Stromal cell of bone marrow (primary cell): ENCODE measurements at regions not wholly inside any gene's neighbourhood (a gene's known extent, or its start where the extent isn't known, plus 50 kb on each side); places are given as distances from the start of the nearest gene placed in this dataset.
"Not testable (repeated sequence)": the region's sequence is repeated elsewhere in the genome, so short reads cannot be mapped to it uniquely, and the experiment has no call there.

ENCODE experiments used
- DNase-seq: peaks from one replicate; pipeline ENCODE4 v3.0.0-alpha.2; 2012; ENCODE audit warnings: low read depth

GRCh38 chr2:199131876-199132275, 325.9 kb downstream of the SATB2 start:
- no peak for DNase-seq

GRCh38 chr2:199131136-199131655, 326.5 kb downstream of the SATB2 start:
- no peak for DNase-seq

DNA sequence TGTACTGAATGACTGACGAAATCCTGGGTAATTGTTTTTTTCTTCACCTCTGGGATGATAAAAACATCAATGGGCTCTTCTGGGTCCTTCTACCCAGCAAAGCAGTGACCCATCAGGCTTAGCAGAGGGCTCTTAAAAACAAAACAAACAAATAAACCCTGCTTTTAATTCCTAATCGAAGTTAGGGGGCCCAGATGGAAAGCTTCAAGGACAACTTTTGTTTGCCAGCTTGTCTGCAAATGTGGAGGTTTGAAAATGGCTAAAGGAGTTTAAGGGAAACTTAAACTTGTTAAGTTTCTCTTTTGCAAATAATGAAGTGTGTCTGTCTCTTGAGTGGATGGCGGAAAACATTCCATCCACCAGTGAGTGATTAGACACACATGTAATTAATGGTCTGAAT, 327.2 kb downstream of the SATB2 start:
- no peak for DNase-seq

GRCh38 chr2:199128476-199129229, 329.1 kb downstream of the SATB2 start:
- no peak for DNase-seq

GRCh38 chr2:199119796-199120195, 337.9 kb downstream of the SATB2 start:
- no peak for DNase-seq

DNA sequence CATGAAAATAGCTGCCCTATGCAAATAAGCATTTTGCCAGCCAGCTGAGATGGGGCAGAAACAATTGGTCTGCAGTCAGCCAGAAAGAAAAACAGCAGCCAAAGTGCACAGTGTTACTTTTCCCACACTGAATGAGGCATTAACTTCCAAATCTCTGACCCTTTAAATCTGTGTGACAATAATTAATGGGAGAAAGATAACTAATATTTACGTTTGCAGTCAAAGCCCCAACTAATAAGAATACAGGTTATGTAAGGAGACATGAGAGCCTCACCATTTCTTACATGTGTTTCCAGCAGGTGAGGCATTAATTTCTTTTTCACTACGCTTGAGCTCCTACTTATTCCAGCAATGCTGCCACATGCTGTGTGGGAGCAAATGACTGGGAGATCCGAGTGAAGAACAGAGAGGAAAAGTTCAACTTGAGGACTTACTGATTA, 339.0 kb downstream of the SATB2 start:
- no peak for DNase-seq

GRCh38 chr2:199115169-199115568, 342.6 kb downstream of the SATB2 start:
- no peak for DNase-seq

DNA sequence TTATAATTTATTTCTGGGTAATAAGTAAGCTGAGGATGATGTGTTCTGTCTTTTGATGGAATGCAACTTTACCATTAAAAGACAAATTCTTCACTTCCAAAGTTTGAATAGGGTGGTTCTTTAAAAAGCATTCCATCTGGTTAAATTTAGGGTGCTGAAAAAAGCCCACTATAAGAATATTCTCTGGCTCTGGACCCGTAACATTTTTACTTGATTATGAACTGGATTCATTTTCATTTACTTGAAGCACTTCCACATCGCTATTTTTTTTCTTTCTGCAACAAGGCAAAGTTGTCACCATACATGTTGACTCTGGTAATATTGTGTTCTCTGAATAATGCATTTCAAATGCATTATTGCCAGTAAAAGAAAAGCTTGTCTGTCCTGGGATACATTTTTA, 344.6 kb downstream of the SATB2 start:
- DNase-seq, result no peak

GRCh38 chr2:199111458-199111857, 346.3 kb downstream of the SATB2 start:
- no peak for DNase-seq

GRCh38 chr2:199108056-199108455, 349.7 kb downstream of the SATB2 start:
- DNase-seq, result no peak

DNA sequence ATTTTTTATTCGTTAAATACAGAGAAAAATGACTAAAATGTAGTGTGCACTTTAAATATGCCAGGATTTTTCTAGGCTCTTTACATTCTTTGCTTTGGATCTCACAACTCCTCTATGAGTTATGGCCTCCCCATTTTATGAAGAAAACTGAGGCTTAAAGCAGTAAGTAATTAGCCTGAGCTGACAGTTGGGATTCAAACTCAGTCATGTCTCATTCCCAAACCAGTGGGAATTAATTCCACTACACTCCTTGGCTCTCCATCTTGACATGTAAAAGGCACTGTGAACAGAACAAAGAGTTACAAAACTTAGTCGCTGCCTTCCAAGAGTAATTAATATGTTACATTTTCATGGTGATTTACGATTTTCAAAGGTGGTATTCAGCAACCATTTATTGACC, 351.9 kb downstream of the SATB2 start:
- no peak for DNase-seq

DNA sequence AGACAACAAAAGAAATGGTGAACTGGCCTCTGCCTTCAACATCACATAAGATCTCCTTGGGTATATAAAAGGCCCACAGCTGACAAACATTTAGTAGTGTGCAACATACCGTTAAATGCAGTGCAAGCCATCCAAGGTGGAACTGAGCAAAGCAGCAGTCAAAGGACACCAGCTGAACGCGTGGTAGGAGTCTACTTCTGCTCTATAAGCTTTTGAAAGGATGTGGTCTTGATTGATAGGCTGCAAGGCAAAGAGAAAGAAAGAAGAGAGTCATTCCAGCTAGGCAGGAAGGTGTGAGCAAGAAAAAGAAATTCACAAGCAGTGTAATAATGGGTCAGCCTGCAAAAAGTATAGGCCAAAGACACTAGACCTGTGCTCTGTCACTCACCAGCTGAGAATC, 356.3 kb downstream of the SATB2 start:
- DNase-seq, result no peak

GRCh38 chr2:199100326-199101110, 357.2 kb downstream of the SATB2 start:
- peak; percentile 53 for DNase-seq

GRCh38 chr2:199092419-199092818, 365.3 kb downstream of the SATB2 start:
- DNase-seq, result no peak

GRCh38 chr2:199085261-199085660, 372.5 kb downstream of the SATB2 start:
- peak; percentile 45 for DNase-seq

DNA sequence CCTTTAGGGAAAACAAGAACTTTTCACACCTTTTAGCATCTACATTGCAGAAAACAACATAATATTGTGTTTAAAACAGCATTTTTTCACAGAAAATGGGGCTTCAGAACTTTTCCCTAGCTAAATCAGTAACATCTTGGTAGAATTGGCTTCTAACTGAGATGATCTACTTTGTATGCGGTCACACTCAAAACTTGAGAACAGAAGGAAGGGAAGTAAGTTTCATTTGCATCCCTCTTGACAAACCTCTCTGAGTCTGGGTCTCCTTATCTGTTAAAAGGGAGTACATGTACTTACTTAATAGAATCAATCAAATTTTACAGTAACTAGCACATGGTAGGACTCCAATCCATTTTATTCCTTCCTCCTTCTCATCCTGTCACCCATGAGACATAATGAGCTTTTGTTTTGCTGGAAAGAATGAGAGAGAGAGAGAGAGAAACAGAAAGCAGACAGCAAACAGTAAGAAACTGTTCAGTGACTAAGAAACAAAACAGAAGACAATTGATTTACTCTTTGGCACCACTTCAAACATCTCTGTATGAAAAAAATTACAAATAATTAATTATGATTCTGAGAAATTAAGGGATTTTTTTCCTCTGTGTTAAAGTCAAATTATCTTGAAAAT, 387.3 kb downstream of the SATB2 start:
- no peak for DNase-seq

GRCh38 chr2:199064201-199064600, 393.5 kb downstream of the SATB2 start:
- no peak for DNase-seq

DNA sequence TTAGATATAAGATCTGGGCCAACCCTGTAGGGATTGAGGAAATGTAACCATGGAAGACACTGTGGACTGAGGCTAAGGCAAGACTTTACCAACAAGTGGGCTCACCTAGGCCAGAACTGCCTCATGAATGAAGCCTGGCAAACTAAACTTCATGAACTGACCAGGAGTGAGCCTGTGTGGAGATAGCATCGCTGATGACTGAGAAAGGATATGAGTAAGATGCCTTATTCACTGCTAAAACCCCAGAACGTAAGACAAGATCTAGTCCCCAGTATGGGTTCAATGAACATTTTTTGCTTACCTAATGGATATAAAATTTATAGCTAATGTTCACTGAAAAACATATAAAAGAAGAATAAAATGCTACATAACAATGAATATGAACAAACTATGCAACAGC, 399.8 kb downstream of the SATB2 start:
- no peak for DNase-seq

- no peak for DNase-seq
Measured at GRCh38 chr2:199055336-199055735, 402.4 kb downstream of the SATB2 start.

GRCh38 chr2:199042660-199043379, 414.9 kb downstream of the SATB2 start:
- DNase-seq, result no peak

GRCh38 chr2:199040522-199040921, 417.2 kb downstream of the SATB2 start:
- DNase-seq, result no peak

- not testable (repeated sequence) for DNase-seq
Measured at GRCh38 chr2:199033761-199034160, 424.0 kb downstream of the SATB2 start.
